ENCODE measurements at regions not wholly inside any gene's neighbourhood (a gene's known extent, or its start where the extent isn't known, plus 50 kb on each side); places are given as distances from the start of the nearest gene placed in this dataset.

DNA sequence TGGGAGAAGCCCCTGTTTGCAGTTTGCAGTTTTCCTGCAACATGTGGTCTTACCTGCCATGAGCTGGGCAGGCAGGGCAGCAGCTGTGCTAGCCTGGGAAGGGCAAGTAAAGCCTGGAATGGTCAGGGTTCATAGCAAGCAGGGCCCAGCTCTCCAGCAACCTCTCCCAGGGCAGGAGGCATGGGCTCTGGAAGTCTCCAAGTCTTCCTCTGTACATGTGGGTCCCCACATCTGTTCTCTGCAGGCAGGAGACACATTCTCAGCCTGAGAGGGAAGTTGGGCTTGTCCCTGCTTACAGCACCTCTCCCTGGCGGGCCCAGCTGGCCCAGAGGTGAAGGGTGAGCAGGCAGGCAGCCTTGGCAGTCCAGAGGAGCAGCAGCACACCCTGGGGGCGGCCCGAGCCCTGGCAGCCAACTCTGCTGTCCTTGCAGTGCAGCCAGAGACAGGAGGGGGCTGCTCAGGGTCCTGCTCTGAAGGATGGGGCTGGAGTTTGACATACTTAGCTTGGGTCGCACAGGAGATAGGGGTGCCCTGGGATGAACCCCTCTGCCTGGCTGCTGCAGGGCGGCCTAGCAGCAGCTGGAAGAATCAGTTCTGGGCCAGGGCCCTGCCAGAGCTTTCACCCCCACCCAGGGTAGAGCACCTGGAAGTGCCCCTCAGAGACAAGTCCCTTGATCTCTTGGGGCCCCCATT is 176.0 kb downstream of the MRPL14 start:
- TF ChIP-seq, protein P1, sequence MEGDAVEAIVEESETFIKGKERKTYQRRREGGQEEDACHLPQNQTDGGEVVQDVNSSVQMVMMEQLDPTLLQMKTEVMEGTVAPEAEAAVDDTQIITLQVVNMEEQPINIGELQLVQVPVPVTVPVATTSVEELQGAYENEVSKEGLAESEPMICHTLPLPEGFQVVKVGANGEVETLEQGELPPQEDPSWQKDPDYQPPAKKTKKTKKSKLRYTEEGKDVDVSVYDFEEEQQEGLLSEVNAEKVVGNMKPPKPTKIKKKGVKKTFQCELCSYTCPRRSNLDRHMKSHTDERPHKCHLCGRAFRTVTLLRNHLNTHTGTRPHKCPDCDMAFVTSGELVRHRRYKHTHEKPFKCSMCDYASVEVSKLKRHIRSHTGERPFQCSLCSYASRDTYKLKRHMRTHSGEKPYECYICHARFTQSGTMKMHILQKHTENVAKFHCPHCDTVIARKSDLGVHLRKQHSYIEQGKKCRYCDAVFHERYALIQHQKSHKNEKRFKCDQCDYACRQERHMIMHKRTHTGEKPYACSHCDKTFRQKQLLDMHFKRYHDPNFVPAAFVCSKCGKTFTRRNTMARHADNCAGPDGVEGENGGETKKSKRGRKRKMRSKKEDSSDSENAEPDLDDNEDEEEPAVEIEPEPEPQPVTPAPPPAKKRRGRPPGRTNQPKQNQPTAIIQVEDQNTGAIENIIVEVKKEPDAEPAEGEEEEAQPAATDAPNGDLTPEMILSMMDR (conservative IDR thresholded peaks at IDR 0.05; ENCODE audit: low read length), result peak; percentile 75
- TF ChIP-seq EZH2phosphoT487 (IDR thresholded peaks at IDR 0.05; ENCODE audit: borderline replicate concordance), result no peak
